ELF-1 (cell line): ENCODE measurements at regions not wholly inside any gene's neighbourhood (a gene's known extent, or its start where the extent isn't known, plus 50 kb on each side); places are given as distances from the start of the nearest gene placed in this dataset.

ENCODE experiments used
- DNase-seq: peaks from one replicate; pipeline ENCODE4 v3.0.0-alpha.2; 2016; ENCODE audit warnings: low read depth, low spot score

GRCh38 chr7:106775975-106776607, 89.0 kb upstream of the PIK3CG start:
- no peak for DNase-seq

GRCh38 chr7:106776618-106777347, 88.3 kb upstream of the PIK3CG start:
- no peak for DNase-seq

GRCh38 chr7:106777674-106778299, 87.3 kb upstream of the PIK3CG start:
- DNase-seq: no peak

GRCh38 chr7:106778656-106779250, 86.3 kb upstream of the PIK3CG start:
- DNase-seq: no peak

GRCh38 chr7:106779877-106780276, 85.2 kb upstream of the PIK3CG start:
- DNase-seq: peak; percentile 69

- no peak for DNase-seq
Measured at GRCh38 chr7:106781007-106781406, 84.1 kb upstream of the PIK3CG start.

GRCh38 chr7:106781828-106782544, 83.1 kb upstream of the PIK3CG start:
- no peak for DNase-seq

GRCh38 chr7:106783286-106783685, 81.8 kb upstream of the PIK3CG start:
- DNase-seq: no peak

- DNase-seq: no peak
Measured at GRCh38 chr7:106788637-106789036, 76.4 kb upstream of the PIK3CG start.

GRCh38 chr7:106791526-106791925, 73.6 kb upstream of the PIK3CG start:
- DNase-seq: no peak

GRCh38 chr7:106792233-106792926, 72.7 kb upstream of the PIK3CG start:
- no peak for DNase-seq

- peak; percentile 18 for DNase-seq
Measured at GRCh38 chr7:106793015-106793975, 71.8 kb upstream of the PIK3CG start.

- DNase-seq: no peak
Measured at GRCh38 chr7:106794276-106795083, 70.6 kb upstream of the PIK3CG start.

- no peak for DNase-seq
Measured at GRCh38 chr7:106795084-106795876, 69.8 kb upstream of the PIK3CG start.

GRCh38 chr7:106795877-106796231, 69.2 kb upstream of the PIK3CG start:
- DNase-seq: no peak

- no peak for DNase-seq
Measured at GRCh38 chr7:106797937-106798336, 67.1 kb upstream of the PIK3CG start.

- DNase-seq: no peak
Measured at GRCh38 chr7:106802589-106802988, 62.5 kb upstream of the PIK3CG start.

GRCh38 chr7:106806556-106806955, 58.5 kb upstream of the PIK3CG start:
- no peak for DNase-seq

GRCh38 chr7:106807474-106807873, 57.6 kb upstream of the PIK3CG start:
- no peak for DNase-seq
